GM18505 (cell line): ENCODE measurements at regions not wholly inside any gene's neighbourhood (a gene's known extent, or its start where the extent isn't known, plus 50 kb on each side); places are given as distances from the start of the nearest gene placed in this dataset.

ENCODE experiments used
- ATAC-seq: cut with Tn5 transposase; IDR thresholded peaks from one replicate; pipeline ENCODE4 v1.9.1; 2021; ENCODE audit not compliant: unreplicated experiment
- POLR2A ChIP-seq: IDR thresholded peaks from 4 replicates; pipeline ENCODE4 v1.6.1; 2011; ENCODE audit warnings: borderline replicate concordance; ENCODE audit not compliant: insufficient read depth, insufficient read length; ENCODE audit errors: extremely low read depth

GRCh38 chr3:3745693-3746092 is 53.5 kb upstream of the LRRN1 start:
- no peak for TF ChIP-seq POLR2A
- ATAC-seq: no peak

GRCh38 chr3:3744826-3745225 is 54.4 kb upstream of the LRRN1 start:
- no peak for TF ChIP-seq POLR2A
- no peak for ATAC-seq

- ATAC-seq: no peak
- no peak for TF ChIP-seq POLR2A
Measured at GRCh38 chr3:3743754-3744153, 55.5 kb upstream of the LRRN1 start.

- ATAC-seq: no peak
- no peak for TF ChIP-seq POLR2A
Measured at GRCh38 chr3:3740061-3740460, 59.2 kb upstream of the LRRN1 start.

- ATAC-seq: no peak
- no peak for TF ChIP-seq POLR2A
Measured at GRCh38 chr3:3739330-3740060, 59.7 kb upstream of the LRRN1 start.

GRCh38 chr3:3737531-3737930 is 61.7 kb upstream of the LRRN1 start:
- no peak for TF ChIP-seq POLR2A
- no peak for ATAC-seq

- no peak for ATAC-seq
- no peak for TF ChIP-seq POLR2A
Measured at GRCh38 chr3:3735919-3736318, 63.3 kb upstream of the LRRN1 start.

- TF ChIP-seq POLR2A: no peak
- no peak for ATAC-seq
Measured at GRCh38 chr3:3734881-3735280, 64.3 kb upstream of the LRRN1 start.

- no peak for ATAC-seq
Measured at GRCh38 chr3:3729261-3729660, 70.0 kb upstream of the LRRN1 start.

GRCh38 chr3:3726549-3726948 is 72.7 kb upstream of the LRRN1 start:
- TF ChIP-seq POLR2A: no peak
- ATAC-seq: no peak

More at GRCh38 chr3:3729261-3729660, 70.0 kb upstream of the LRRN1 start:
- TF ChIP-seq POLR2A: no peak

- ATAC-seq: no peak
- no peak for TF ChIP-seq POLR2A
Measured at GRCh38 chr3:3714572-3714971, 84.7 kb upstream of the LRRN1 start.

- no peak for ATAC-seq
- TF ChIP-seq POLR2A: no peak
Measured at GRCh38 chr3:3712971-3713370, 86.3 kb upstream of the LRRN1 start.

- TF ChIP-seq POLR2A: no peak
- ATAC-seq: no peak
Measured at GRCh38 chr3:3708769-3709115, 90.5 kb upstream of the LRRN1 start.

- no peak for ATAC-seq
- TF ChIP-seq POLR2A: no peak
Measured at GRCh38 chr3:3707858-3708768, 91.1 kb upstream of the LRRN1 start.
